ENCODE measurements at regions not wholly inside any gene's neighbourhood (a gene's known extent, or its start where the extent isn't known, plus 50 kb on each side); places are given as distances from the start of the nearest gene placed in this dataset.

DNA sequence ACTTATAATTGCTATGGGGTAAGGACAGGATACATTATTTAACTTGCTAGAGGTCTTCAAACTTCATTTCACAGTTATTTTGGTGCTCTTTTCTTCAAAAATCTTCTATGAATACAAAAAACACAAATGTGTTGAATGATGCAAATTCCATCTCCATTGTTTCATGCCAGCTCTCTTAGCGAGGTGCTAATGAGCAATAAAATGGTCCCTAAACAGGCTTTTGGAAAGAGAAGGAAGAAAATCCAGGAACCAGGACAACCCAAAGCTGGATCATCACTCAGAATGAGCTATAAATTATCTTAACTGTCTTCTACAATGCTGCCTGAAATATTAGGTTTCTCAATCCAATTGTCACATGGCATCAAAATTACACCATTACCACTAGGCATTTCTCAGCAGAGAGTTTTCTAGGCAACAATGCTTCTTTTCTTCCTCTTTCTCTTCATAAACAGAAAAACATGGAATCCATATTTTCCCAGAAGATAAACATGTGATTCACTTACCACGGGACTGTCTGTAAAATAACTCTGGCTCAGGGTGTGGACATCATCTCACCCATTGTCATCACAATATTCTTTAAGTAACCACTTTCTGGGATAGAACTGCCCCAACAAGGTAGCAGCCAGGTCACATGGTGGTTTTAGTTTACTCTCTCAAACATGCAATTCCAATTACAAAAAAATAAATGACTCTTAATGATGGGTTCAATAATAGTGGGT lies 249.4 kb downstream of the NPR3 start:
- Histone ChIP-seq H3K4me1 (ENCODE audit: insufficient read depth, low read length) (no peaks in the 10 kb centered on the region), H3K36me3 (ENCODE audit: insufficient read depth, low read length) (no peaks in the 10 kb centered on the region), H3K4me3 (ENCODE audit: low read length in 2 of 2) (no peak overlapping the region), H3K9me3 (ENCODE audit: control insufficient read depth in 1 of 2, low read length in 2 of 2) (no peaks in the 10 kb centered on the region), H3K27ac (ENCODE audit: low read depth, low read length) (no peak overlapping the region), H3K27me3 (ENCODE audit: insufficient read depth, low read length) (no peaks in the 10 kb centered on the region)
- Mint-ChIP-seq H3K4me3 (no peak overlapping the region), H3K27me3 (no peaks in the 10 kb centered on the region), H3K4me1 (no peaks in the 10 kb centered on the region), H3K27ac (no peak overlapping the region), H3K9me3 (peaks cover 0 to 13% (median 1%) of the 10 kb centered on the region in 8 donors), H3K36me3 (no peaks in the 10 kb centered on the region)
- CTCF ChIA-PET (ENCODE audit: partially characterized antibody): no interaction called here
- DNase-seq: no peak
- POLR2A ChIA-PET (ENCODE audit: partially characterized antibody): no interaction called here
- intact Hi-C loops (cut with micrococcal nuclease): no loop called here

DNA sequence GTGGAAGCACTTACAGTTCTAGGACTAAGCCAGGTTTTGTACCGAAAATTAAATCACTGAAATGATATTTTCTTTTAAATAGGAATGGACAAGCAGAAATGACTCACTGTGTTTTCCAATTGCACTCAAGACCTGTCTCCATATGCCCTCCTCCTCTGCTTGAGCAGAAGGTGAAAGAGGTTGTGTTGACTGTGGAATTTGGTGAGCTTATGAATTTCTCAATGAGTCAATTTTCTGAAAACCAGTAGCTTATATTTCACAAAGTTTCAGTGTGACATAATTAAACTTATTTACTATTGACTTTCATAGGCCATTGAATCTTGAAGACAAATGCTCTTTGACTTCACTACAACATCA lies 249.9 kb downstream of the NPR3 start:
- no peaks in the 10 kb centered on the region for H3K36me3 Mint-ChIP-seq
- no peaks in the 10 kb centered on the region for H3K36me3 ChIP-seq (ENCODE audit: insufficient read depth, low read length)
- POLR2A ChIA-PET (ENCODE audit: partially characterized antibody): no interaction called here
- no peak overlapping the region for H3K4me3 Mint-ChIP-seq
- H3K4me3 ChIP-seq (ENCODE audit: low read length in 2 of 2): no peak overlapping the region
- no peak overlapping the region for H3K27ac ChIP-seq (ENCODE audit: low read depth, low read length)
- no peaks in the 10 kb centered on the region for H3K27me3 Mint-ChIP-seq
- no peaks in the 10 kb centered on the region for H3K4me1 Mint-ChIP-seq
- peaks cover 0 to 13% (median 1%) of the 10 kb centered on the region in 8 donors for H3K9me3 Mint-ChIP-seq
- no peaks in the 10 kb centered on the region for H3K9me3 ChIP-seq (ENCODE audit: control insufficient read depth in 1 of 2, low read length in 2 of 2)
- CTCF ChIA-PET (ENCODE audit: partially characterized antibody): no interaction called here
- H3K27ac Mint-ChIP-seq: no peak overlapping the region
- intact Hi-C loops (cut with micrococcal nuclease): no loop called here
- DNase-seq: no peak
- H3K4me1 ChIP-seq (ENCODE audit: insufficient read depth, low read length): no peaks in the 10 kb centered on the region
- H3K27me3 ChIP-seq (ENCODE audit: insufficient read depth, low read length): no peaks in the 10 kb centered on the region

DNA sequence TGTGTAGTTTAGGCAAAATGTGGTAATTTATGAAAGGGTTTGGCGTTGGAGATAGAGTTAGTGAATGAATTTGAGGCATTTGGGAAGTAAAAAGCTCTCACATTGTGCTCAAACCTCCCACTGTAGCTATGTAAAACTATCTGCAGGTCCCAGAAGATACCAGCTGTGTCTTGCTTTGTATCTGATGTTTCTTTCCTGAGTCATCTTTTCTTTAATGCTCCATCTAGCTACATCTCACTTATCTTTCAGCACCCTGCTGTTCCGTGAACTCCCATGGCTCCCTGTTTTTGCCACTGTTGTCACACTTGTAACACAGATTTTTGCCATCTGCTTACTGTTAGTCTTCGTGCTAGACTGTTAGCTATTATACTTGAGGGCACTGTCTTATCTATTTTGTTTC lies 253.1 kb downstream of the NPR3 start:
- H3K36me3 ChIP-seq (ENCODE audit: insufficient read depth, low read length): no peaks in the 10 kb centered on the region
- no peak overlapping the region for H3K27ac ChIP-seq (ENCODE audit: low read depth, low read length)
- Mint-ChIP-seq H3K9me3 (peaks cover 0 to 13% (median 1%) of the 10 kb centered on the region in 8 donors), H3K27me3 (no peaks in the 10 kb centered on the region), H3K27ac (no peak overlapping the region), H3K36me3 (no peaks in the 10 kb centered on the region), H3K4me1 (no peaks in the 10 kb centered on the region), H3K4me3 (no peak overlapping the region)
- no peak for DNase-seq
- H3K9me3 ChIP-seq (ENCODE audit: control insufficient read depth in 1 of 2, low read length in 2 of 2): no peaks in the 10 kb centered on the region
- ChIA-PET CTCF (ENCODE audit: partially characterized antibody) (no interaction called here), POLR2A (ENCODE audit: partially characterized antibody) (no interaction called here)
- no peak overlapping the region for H3K4me3 ChIP-seq (ENCODE audit: low read length in 2 of 2)
- intact Hi-C loops (cut with micrococcal nuclease): no loop called here
- no peaks in the 10 kb centered on the region for H3K4me1 ChIP-seq (ENCODE audit: insufficient read depth, low read length)
- H3K27me3 ChIP-seq (ENCODE audit: insufficient read depth, low read length): no peaks in the 10 kb centered on the region

DNA sequence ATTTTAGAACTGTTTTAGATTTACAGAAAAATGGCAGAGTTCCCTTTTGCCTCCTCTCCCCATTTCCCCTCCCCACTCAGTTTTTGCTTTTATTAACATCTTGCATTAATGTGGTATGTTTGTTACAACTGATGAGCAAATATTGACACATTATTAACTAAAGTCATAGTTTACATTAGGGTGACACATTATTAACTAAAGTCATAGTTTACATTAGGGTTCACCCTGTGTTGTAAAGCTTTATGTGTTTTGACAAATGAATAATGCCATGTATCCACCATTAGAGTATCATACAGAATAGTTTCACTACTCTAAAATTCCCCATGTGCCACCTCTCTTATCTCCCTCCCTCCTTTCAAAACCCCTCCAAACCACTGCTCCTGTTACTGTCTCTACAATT lies 262.5 kb downstream of the NPR3 start:
- Mint-ChIP-seq H3K9me3 (peaks cover under 1 to 10% (median 3%) of the 10 kb centered on the region in 8 donors), H3K27ac (no peak overlapping the region), H3K4me3 (no peak overlapping the region), H3K27me3 (peaks cover 0 to 1% of the 10 kb centered on the region in 2 donors), H3K4me1 (no peaks in the 10 kb centered on the region), H3K36me3 (no peaks in the 10 kb centered on the region)
- Histone ChIP-seq H3K27me3 (ENCODE audit: insufficient read depth, low read length) (no peaks in the 10 kb centered on the region), H3K36me3 (ENCODE audit: insufficient read depth, low read length) (no peaks in the 10 kb centered on the region), H3K9me3 (ENCODE audit: control insufficient read depth in 1 of 2, low read length in 2 of 2) (no peaks in the 10 kb centered on the region), H3K4me1 (ENCODE audit: insufficient read depth, low read length) (no peaks in the 10 kb centered on the region), H3K4me3 (ENCODE audit: low read length in 2 of 2) (no peak overlapping the region), H3K27ac (ENCODE audit: low read depth, low read length) (no peak overlapping the region)
- CTCF ChIA-PET (ENCODE audit: partially characterized antibody): no interaction called here
- no peak for DNase-seq
- POLR2A ChIA-PET (ENCODE audit: partially characterized antibody): no interaction called here
- intact Hi-C loops (cut with micrococcal nuclease): no loop called here

DNA sequence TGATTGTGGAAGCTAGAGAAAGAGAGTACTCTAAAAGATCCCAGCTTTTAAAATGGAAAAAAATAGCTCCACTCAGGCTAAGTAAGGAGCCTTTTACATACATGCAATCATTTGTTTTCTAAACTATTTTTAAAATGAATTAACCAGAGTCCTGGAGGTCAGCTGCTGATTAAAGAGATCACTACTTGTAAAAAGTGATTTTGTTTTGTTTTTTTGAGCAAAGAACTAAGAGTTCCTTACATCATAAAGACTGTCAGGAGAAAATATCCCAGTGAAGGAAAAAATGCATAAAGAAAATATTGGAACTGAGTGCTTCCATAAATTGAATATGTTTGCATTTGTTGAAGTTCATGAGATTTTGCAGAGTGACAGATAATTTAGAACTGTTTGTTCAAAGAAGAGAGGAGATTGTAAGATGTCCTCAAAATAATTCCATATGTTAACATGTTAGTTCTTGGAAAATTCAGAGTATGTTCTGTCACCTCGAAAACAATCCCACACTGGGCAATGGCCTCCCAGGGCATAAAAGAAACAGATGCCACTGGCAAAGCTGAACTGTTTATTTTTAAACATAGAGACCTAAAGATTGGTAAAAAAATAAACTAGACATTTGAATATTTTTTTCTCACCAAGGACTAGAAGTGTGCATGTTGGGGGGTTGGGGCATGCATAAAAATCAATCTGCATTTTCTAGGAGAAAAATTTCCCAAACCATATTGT lies 264.7 kb downstream of the NPR3 start:
- no peaks in the 10 kb centered on the region for H3K4me1 Mint-ChIP-seq

DNA sequence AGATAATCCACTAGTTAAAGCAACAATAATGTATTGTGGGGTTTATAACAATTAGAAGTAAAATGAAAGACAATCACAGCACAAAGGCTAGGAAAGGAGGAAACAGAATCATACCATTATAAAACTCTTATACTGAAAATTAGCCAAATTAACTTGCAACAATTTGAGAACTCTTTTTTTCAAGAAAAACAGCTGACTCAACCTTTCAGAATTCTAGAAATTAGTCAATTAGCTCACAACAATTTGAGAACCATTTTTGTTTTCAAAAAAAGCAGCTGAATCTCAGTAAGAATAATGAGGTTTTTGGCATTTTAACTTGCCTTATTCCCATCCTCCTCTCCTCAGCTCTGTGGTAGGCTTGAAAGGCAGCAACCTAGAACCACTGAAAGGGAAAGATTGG lies 269.9 kb downstream of the NPR3 start:
- POLR2A ChIA-PET (ENCODE audit: partially characterized antibody): no interaction called here
- no peaks in the 10 kb centered on the region for H3K36me3 Mint-ChIP-seq
- Histone ChIP-seq H3K27me3 (ENCODE audit: insufficient read depth, low read length) (no peaks in the 10 kb centered on the region), H3K27ac (ENCODE audit: low read depth, low read length) (no peak overlapping the region), H3K4me1 (ENCODE audit: insufficient read depth, low read length) (no peaks in the 10 kb centered on the region), H3K36me3 (ENCODE audit: insufficient read depth, low read length) (no peaks in the 10 kb centered on the region), H3K4me3 (ENCODE audit: low read length in 2 of 2) (no peak overlapping the region), H3K9me3 (ENCODE audit: control insufficient read depth in 1 of 2, low read length in 2 of 2) (no peaks in the 10 kb centered on the region)
- no peak for DNase-seq
- intact Hi-C loops (cut with micrococcal nuclease): no loop called here
- no peak overlapping the region for H3K27ac Mint-ChIP-seq
- peaks cover 5 to 36% (median 12%) of the 10 kb centered on the region in 8 donors for H3K9me3 Mint-ChIP-seq
- no peaks in the 10 kb centered on the region for H3K27me3 Mint-ChIP-seq
- CTCF ChIA-PET (ENCODE audit: partially characterized antibody): interaction anchor here (1.3 kb wide), 1 partner anchor 11 kb away, joined by 3 read pairs; no protein-coding TSS in a partner anchor
- H3K4me3 Mint-ChIP-seq: no peak overlapping the region
- H3K4me1 Mint-ChIP-seq: no peaks in the 10 kb centered on the region

More for the DNA sequence above, 264.7 kb downstream of the NPR3 start:
- no peaks in the 10 kb centered on the region for H3K36me3 Mint-ChIP-seq
- ChIA-PET POLR2A (ENCODE audit: partially characterized antibody) (no interaction called here), CTCF (ENCODE audit: partially characterized antibody) (no interaction called here)
- no peak for DNase-seq
- H3K4me3 ChIP-seq (ENCODE audit: low read length in 2 of 2): no peak overlapping the region
- H3K36me3 ChIP-seq (ENCODE audit: insufficient read depth, low read length): no peaks in the 10 kb centered on the region
- peaks cover 2 to 21% (median 7%) of the 10 kb centered on the region in 8 donors for H3K9me3 Mint-ChIP-seq
- peaks cover 0 to 1% of the 10 kb centered on the region in 2 donors for H3K27me3 Mint-ChIP-seq
- H3K27ac Mint-ChIP-seq: no peak overlapping the region
- intact Hi-C loops (cut with micrococcal nuclease): no loop called here
- H3K9me3 ChIP-seq (ENCODE audit: control insufficient read depth in 1 of 2, low read length in 2 of 2): no peaks in the 10 kb centered on the region
- H3K4me3 Mint-ChIP-seq: no peak overlapping the region
- H3K4me1 ChIP-seq (ENCODE audit: insufficient read depth, low read length): no peaks in the 10 kb centered on the region
- no peak overlapping the region for H3K27ac ChIP-seq (ENCODE audit: low read depth, low read length)
- H3K27me3 ChIP-seq (ENCODE audit: insufficient read depth, low read length): no peaks in the 10 kb centered on the region

DNA sequence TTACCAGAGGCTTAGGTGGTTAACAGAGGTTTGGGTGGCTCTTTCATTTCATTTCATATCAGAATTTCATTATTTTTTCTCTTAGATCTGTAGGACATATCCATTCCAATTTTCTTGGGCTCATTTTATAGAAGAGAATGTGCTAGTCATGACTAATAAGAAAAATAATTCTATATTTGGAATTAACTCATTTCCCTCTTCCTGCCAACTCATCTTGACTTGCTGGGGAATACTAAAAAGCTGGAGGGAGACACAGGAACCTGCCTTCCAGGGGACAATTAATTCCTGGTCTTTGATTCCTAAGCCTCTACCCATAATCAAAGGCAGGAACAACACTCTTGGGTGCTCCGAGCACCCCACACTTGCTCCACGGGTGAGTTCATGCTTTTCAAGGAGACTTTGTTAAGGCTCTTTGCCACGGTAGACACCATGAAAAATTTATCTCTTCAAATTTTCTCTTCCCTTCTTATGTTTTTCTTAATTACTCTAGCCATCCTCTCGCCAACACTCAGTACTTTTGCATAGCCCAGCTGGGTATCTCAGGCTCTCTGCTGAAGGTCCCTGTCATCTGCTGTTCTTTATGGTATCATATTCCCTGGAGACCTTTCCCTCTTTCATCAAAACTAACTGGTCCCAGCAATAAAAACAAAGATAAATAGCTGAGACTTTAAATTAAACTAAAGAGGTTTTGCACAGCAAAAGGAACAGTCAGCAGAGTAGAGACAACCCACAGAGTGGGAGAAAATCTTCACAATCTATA lies 273.9 kb downstream of the NPR3 start:
- H3K27me3 ChIP-seq (ENCODE audit: insufficient read depth, low read length): no peaks in the 10 kb centered on the region
- H3K4me3 Mint-ChIP-seq: no peak overlapping the region
- ChIA-PET POLR2A (ENCODE audit: partially characterized antibody) (no interaction called here), CTCF (ENCODE audit: partially characterized antibody) (no interaction called here)
- H3K9me3 Mint-ChIP-seq: peaks cover 4 to 23% (median 12%) of the 10 kb centered on the region in 8 donors
- H3K27ac Mint-ChIP-seq: no peak overlapping the region
- H3K4me3 ChIP-seq (ENCODE audit: low read length in 2 of 2): no peak overlapping the region
- H3K36me3 ChIP-seq (ENCODE audit: insufficient read depth, low read length): no peaks in the 10 kb centered on the region
- DNase-seq: no peak
- intact Hi-C loops (cut with micrococcal nuclease): no loop called here
- no peaks in the 10 kb centered on the region for H3K9me3 ChIP-seq (ENCODE audit: control insufficient read depth in 1 of 2, low read length in 2 of 2)
- no peaks in the 10 kb centered on the region for H3K27me3 Mint-ChIP-seq
- no peak overlapping the region for H3K27ac ChIP-seq (ENCODE audit: low read depth, low read length)
- H3K36me3 Mint-ChIP-seq: no peaks in the 10 kb centered on the region
- H3K4me1 ChIP-seq (ENCODE audit: insufficient read depth, low read length): no peaks in the 10 kb centered on the region
- no peaks in the 10 kb centered on the region for H3K4me1 Mint-ChIP-seq
